Prostate gland (tissue), 2 donors: ENCODE measurements at regions not wholly inside any gene's neighbourhood (a gene's known extent, or its start where the extent isn't known, plus 50 kb on each side); places are given as distances from the start of the nearest gene placed in this dataset.

ENCODE experiments used
- DNase-seq: peaks from one replicate; pipeline ENCODE4 v3.0.0-alpha.2; 2019; ENCODE audit warnings: low spot score
- H3K27ac ChIP-seq, 2 donors: fragments of 200-600 bp; sonication (generic); 2 replicates each; pipeline ENCODE4 v1.5.1; 2017 to 2019
- H3K27me3 ChIP-seq: fragments of 200-600 bp; sonication (generic); replicated peaks from 2 replicates; pipeline ENCODE4 v1.5.1; 2019; ENCODE audit not compliant: insufficient read depth
- H3K36me3 ChIP-seq, 2 donors: fragments of 200-600 bp; sonication (generic); 1 replicate in 1 of 2; 2 replicates in 1 of 2; pipeline versions ENCODE4 v1.5.1 to v1.8.1; 2017 to 2019
- H3K4me1 ChIP-seq: fragments of 200-600 bp; sonication (generic); replicated peaks from 2 replicates; pipeline ENCODE4 v1.5.1; 2019
- H3K4me3 ChIP-seq, 2 donors: fragments of 200-600 bp; sonication (generic); 2 replicates each; pipeline ENCODE4 v1.5.1; 2017 to 2019
- H3K9me3 ChIP-seq: fragments of 200-600 bp; sonication (generic); 2 replicates; pipeline ENCODE4 v1.5.1; 2017
- CTCF ChIP-seq, 4 experiments: fragments of 200-600 bp in 2 of 4; fragments of 450-650 bp in 2 of 4; sonication (generic) in 2 of 4; IDR thresholded peaks; 1 replicate in 3 of 4; 2 replicates in 1 of 4; pipeline ENCODE4 v1.5.1; 2016 to 2019; ENCODE audit warnings: antibody characterized with exemption in 4 of 4, mild to moderate bottlenecking in 2 of 4, moderate library complexity in 2 of 4
- POLR2A ChIP-seq: fragments of 450-650 bp; IDR thresholded peaks from one replicate; pipeline ENCODE4 v1.6.1; 2016; ENCODE audit warnings: antibody characterized with exemption, mild to moderate bottlenecking
- POLR2AphosphoS5 ChIP-seq: sonication (generic); formaldehyde crosslinking; IDR thresholded peaks from one replicate; pipeline ENCODE4 v1.6.1; 2017; ENCODE audit warnings: antibody characterized with exemption
- WGBS: methylation state at CpG from one replicate; pipeline ENCODE4 v1.1.5; 2018; 5-methylcytosine and 5-hydroxymethylcytosine counted together
- intact Hi-C: fragments of 100-400 bp; cut with DNase I; formaldehyde crosslinking; loops from one replicate; pipeline ENCODE4 v1.14.2; 2022

- intact Hi-C loops, result no loop called here
- Histone ChIP-seq H3K4me1 (no peaks in the 10 kb centered on the region), H3K9me3 (no peaks in the 10 kb centered on the region), H3K36me3 (no peaks in the 10 kb centered on the region), H3K27ac (no peak overlapping the region), H3K27me3 (no peaks in the 10 kb centered on the region), H3K4me3 (no peak overlapping the region)
- 100% methylated on average over 2 of the region's 2 CpGs for WGBS
- no peak for TF ChIP-seq POLR2A
- TF ChIP-seq POLR2AphosphoS5, result no peak
- TF ChIP-seq CTCF (IDR thresholded peaks at IDR 0.05), result no peak
- DNase-seq, result no peak
Measured at GRCh38 chr7:13106513-13106912, 419.1 kb downstream of the ARL4A start.

GRCh38 chr7:13107291-13107690, 419.9 kb downstream of the ARL4A start:
- Histone ChIP-seq H3K27ac (no peak overlapping the region), H3K4me3 (no peak overlapping the region), H3K36me3 (no peaks in the 10 kb centered on the region), H3K27me3 (no peaks in the 10 kb centered on the region), H3K4me1 (no peaks in the 10 kb centered on the region), H3K9me3 (no peaks in the 10 kb centered on the region)
- intact Hi-C loops, result no loop called here
- no peak for DNase-seq
- TF ChIP-seq CTCF (IDR thresholded peaks at IDR 0.05) (no peak), POLR2AphosphoS5 (no peak), POLR2A (no peak)

DNA sequence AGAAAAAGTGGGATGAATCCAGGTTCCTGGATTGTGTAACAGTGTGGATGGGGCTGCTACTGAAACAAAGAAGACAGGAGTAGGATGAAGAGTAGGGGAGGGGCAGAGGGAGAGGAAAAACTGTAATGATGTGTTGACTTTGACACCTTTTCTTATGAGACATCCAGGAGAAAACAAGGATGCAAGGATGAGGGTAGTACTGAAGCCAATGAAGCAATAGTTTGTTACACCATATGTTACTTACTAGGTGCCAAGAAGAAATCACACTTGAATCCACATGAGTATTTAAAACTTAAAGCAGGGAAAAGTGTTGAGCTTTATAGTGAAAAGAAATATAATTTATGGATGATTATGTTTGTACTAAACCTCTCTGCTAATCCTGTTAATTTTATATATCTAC, 420.6 kb downstream of the ARL4A start:
- no peak for TF ChIP-seq POLR2A
- TF ChIP-seq CTCF (IDR thresholded peaks at IDR 0.05), result no peak
- no peak for TF ChIP-seq POLR2AphosphoS5
- H3K27me3 ChIP-seq, result no peaks in the 10 kb centered on the region

GRCh38 chr7:13109201-13109600, 421.8 kb downstream of the ARL4A start:
- Histone ChIP-seq H3K9me3 (no peaks in the 10 kb centered on the region), H3K4me1 (no peaks in the 10 kb centered on the region), H3K27ac (no peak overlapping the region), H3K4me3 (no peak overlapping the region), H3K36me3 (no peaks in the 10 kb centered on the region), H3K27me3 (no peaks in the 10 kb centered on the region)
- DNase-seq, result no peak
- 81% methylated on average over 6 of the region's 6 CpGs for WGBS
- intact Hi-C loops, result no loop called here
- no peak for TF ChIP-seq POLR2A
- TF ChIP-seq POLR2AphosphoS5, result no peak
- TF ChIP-seq CTCF (IDR thresholded peaks at IDR 0.05), result no peak

More for the DNA sequence above, 420.6 kb downstream of the ARL4A start:
- Histone ChIP-seq H3K36me3 (no peaks in the 10 kb centered on the region), H3K9me3 (no peaks in the 10 kb centered on the region), H3K4me3 (no peak overlapping the region), H3K4me1 (no peaks in the 10 kb centered on the region), H3K27ac (no peak overlapping the region)
- DNase-seq, result no peak
- intact Hi-C loops, result no loop called here

DNA sequence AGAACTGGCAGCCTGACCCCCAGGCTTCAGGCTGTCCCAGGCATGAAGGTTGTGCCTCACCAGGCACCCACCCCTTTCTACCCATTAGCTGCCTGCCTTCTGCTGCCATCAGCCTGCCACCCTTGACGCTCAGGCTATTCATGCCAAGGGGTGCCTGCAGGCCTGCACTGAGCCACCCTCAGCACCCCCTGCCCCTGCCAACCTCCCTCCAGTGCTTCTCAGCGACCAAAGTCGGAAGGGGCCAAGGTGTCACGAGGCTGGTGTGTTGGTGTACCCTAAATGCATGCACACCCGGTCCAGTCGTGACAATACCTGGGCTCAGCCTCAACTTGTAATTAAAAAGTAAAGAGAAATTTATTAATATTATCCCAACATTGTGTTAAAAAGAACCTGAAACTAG, 422.7 kb downstream of the ARL4A start:
- DNase-seq, result no peak
- no peak overlapping the region for H3K27ac ChIP-seq
- intact Hi-C loops, result no loop called here
- WGBS, result 89% methylated on average over 6 of the region's 6 CpGs
- H3K36me3 ChIP-seq, result no peaks in the 10 kb centered on the region
- TF ChIP-seq POLR2A, result no peak
- no peak for TF ChIP-seq CTCF (IDR thresholded peaks at IDR 0.05)
- no peak for TF ChIP-seq POLR2AphosphoS5
- H3K4me1 ChIP-seq, result no peaks in the 10 kb centered on the region
- no peaks in the 10 kb centered on the region for H3K9me3 ChIP-seq
- no peak overlapping the region for H3K4me3 ChIP-seq
- H3K27me3 ChIP-seq, result no peaks in the 10 kb centered on the region
